Stomach (tissue), 4 donors: ENCODE measurements at regions not wholly inside any gene's neighbourhood (a gene's known extent, or its start where the extent isn't known, plus 50 kb on each side); places are given as distances from the start of the nearest gene placed in this dataset.

ENCODE experiments used
- POLR2A ChIP-seq, 4 donors: fragments of 450-650 bp; IDR thresholded peaks; one replicate each; pipeline ENCODE4 v1.6.1; 2016; ENCODE audit warnings: antibody characterized with exemption in 4 of 4, control low read depth in 2 of 4, mild to moderate bottlenecking in 1 of 4, moderate library complexity in 1 of 4
- TF ChIP-seq, protein P1 (sequence below), 7 experiments: fragments of 450-650 bp in 4 of 7; fragments of 200-600 bp in 3 of 7; sonication (generic) in 3 of 7; IDR thresholded peaks; one replicate each; pipeline ENCODE4 v1.5.1; 2016 to 2019; ENCODE audit warnings: antibody characterized with exemption in 7 of 7, control low read depth in 2 of 7, mild to moderate bottlenecking in 1 of 7

DNA sequence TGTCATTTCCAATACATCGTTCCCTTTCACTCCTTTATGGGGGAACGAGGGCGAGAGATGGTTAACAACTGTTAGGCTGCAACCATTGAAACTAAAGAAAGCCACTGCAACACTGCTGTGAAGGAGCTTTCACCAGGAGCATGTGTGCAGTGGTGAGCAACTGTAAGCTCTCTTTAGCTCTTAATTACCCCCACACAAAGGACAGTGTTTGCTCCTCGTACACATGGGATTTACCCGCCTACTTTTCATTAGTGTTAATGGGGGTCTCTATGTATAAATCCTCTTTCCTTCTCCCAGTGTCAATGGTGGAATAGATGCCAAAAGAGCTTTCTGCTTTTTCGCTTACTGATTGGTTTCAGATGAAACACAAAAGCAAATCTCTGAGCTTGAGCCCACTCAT lies 343.1 kb downstream of the FLRT2 start:
- no peak for TF ChIP-seq POLR2A (IDR thresholded peaks at IDR 0.05)
- TF ChIP-seq, protein P1, sequence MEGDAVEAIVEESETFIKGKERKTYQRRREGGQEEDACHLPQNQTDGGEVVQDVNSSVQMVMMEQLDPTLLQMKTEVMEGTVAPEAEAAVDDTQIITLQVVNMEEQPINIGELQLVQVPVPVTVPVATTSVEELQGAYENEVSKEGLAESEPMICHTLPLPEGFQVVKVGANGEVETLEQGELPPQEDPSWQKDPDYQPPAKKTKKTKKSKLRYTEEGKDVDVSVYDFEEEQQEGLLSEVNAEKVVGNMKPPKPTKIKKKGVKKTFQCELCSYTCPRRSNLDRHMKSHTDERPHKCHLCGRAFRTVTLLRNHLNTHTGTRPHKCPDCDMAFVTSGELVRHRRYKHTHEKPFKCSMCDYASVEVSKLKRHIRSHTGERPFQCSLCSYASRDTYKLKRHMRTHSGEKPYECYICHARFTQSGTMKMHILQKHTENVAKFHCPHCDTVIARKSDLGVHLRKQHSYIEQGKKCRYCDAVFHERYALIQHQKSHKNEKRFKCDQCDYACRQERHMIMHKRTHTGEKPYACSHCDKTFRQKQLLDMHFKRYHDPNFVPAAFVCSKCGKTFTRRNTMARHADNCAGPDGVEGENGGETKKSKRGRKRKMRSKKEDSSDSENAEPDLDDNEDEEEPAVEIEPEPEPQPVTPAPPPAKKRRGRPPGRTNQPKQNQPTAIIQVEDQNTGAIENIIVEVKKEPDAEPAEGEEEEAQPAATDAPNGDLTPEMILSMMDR (IDR thresholded peaks at IDR 0.05) = no peak
